OCI-M1 (cell line): ENCODE measurements at regions not wholly inside any gene's neighbourhood (a gene's known extent, or its start where the extent isn't known, plus 50 kb on each side); places are given as distances from the start of the nearest gene placed in this dataset.
A peak's percentile ranks its signal among the peaks of the same experiment; 100 is the strongest.

ENCODE experiments used
- DNase-seq: peaks from one replicate; lab custom pipeline; 2025; lab: John Stamatoyannopoulos, UW

DNA sequence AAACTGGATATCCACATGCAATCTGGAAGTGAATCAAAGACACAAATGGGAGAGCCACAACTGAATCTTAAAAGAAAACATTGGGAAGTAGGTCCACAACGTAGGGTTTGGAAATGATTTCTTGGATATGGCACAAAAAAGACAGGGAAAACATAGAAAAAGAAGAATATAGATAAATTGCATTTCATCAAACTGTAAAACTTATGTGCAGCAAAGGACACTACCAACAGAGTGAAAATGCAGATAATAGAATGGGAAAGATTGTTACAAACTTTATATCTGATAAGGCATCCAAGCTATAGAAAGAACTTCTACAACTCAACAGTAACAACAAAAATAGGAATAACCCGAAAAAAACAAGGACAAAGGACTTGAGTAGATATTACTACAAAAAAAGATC is 89.6 kb downstream of the ZNF280B start:
- no peak for DNase-seq

DNA sequence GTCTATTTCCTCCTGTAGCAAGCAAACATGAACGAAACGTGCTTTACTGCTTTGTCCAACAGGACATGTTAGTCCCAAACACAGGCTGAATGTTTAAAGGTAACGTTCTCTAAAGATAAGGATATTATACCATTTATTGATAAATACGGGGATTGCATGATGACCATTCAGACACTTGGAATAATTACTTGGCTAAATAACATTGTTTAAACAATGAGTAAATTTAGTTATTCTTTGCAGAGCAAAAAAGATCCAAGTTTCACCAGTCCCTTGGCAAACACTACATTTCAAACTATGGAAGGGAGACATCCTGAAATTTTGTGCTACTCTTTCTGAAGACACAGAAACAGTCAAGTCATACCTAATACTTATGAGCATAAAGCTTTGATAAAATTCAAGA is 88.0 kb downstream of the ZNF280B start:
- DNase-seq = no peak

GRCh38 chr22:22421392-22421791 is 87.2 kb downstream of the ZNF280B start:
- no peak for DNase-seq

- peak; percentile 87 for DNase-seq
Measured at GRCh38 chr22:22422629-22423112, 85.9 kb downstream of the ZNF280B start.

DNA sequence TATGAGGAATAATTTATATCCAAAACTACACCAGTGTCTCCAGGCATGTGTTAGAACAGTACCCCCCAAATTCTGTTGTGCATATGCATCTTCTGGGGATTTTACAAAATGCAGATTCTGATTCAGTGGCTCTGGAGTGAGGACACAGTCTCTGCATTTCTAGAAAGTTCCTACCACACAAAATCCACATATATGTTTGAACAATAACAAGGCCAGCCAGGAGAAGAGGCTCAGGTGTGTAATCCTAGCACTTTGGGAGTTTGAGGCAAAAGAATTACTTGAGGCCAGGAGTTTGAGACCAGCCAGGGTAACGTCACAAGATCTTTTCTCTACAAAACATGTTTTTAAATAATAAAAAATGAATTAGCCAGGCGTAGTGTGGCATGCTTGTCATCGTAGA is 84.9 kb downstream of the ZNF280B start:
- DNase-seq = no peak

GRCh38 chr22:22424210-22424800 is 84.2 kb downstream of the ZNF280B start:
- DNase-seq = no peak

DNA sequence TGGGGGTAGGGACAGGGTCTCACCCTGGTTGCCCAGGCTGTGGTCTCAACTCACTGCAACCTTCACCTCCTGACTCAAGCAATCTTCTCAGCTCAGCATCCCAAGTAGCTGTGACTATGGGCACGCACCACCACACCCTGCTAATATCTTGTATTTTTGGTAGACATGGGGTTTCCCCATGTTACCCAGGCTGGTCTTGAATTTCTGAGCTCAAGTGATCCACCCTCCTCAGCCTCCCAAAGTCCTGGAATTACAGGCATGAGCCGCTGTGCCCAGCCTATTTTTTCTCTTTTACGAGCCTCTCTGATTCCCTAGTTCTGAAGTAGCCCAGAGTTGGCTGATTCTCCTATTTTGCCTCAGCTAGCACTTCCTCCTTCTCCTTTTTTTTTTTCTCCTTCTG is 83.6 kb downstream of the ZNF280B start:
- DNase-seq = no peak

DNA sequence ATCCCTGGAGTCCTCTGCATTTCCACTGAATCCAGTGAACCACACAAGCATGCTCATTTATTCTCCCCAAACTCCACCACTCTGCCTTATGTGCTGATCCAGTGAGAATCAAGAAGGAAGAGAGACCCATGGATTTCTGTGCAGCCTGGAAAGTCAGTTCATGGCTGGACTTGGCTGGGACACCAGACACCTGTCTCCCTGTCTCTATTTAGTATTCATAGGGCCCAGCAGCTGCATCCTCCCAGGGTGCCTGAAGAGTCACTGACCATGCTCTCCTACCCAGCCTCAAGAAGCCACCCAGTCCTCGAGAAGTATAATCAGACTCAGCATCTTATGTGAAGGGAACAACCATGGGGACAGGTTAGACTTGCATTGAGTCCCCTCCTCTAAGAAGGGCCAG is 83.2 kb downstream of the ZNF280B start:
- no peak for DNase-seq

GRCh38 chr22:22425783-22426624 is 82.5 kb downstream of the ZNF280B start:
- no peak for DNase-seq

GRCh38 chr22:22427542-22428065 is 80.9 kb downstream of the ZNF280B start:
- DNase-seq = no peak

DNA sequence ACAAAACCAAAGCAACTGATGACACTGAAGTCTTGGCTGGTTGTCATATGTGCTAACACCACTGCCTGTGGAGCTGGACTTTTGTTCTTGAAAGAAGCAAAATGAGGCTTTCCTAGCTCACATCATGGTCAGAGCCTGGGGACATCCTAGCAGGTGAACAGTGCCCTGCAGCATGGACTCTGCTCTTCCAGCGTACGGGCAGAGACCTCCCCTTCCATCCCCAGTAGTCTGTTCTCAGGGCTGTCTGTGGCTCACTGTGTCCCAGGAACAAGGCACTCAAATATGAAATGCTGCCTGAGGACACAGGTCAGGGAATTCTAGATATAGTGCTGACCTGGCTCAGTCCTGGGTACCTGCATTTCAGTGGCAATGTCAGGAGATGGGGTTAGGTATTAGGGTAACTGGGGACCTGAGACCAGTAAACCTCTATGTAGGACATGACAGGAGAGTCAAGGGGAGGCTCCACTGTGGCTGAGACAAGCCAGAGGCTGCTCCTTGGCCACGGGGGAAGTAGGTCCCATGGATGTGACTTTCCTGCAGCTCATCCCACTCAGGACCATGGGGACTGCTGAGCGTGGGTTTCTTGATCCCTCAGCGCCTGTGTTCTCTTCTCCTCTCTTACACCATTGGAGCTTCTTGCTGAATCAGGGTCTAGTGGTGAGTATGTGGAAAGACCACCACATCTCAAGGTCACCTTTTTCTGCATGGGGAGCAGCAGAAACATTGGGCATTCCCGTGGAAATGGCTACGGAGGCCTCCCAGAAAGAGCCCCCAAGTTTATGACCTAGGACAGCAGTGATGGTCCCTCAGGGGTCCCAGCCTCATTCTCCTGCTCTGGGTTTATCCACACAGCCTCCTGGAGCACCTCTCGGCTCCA is 80.1 kb downstream of the ZNF280B start:
- no peak for DNase-seq

DNA sequence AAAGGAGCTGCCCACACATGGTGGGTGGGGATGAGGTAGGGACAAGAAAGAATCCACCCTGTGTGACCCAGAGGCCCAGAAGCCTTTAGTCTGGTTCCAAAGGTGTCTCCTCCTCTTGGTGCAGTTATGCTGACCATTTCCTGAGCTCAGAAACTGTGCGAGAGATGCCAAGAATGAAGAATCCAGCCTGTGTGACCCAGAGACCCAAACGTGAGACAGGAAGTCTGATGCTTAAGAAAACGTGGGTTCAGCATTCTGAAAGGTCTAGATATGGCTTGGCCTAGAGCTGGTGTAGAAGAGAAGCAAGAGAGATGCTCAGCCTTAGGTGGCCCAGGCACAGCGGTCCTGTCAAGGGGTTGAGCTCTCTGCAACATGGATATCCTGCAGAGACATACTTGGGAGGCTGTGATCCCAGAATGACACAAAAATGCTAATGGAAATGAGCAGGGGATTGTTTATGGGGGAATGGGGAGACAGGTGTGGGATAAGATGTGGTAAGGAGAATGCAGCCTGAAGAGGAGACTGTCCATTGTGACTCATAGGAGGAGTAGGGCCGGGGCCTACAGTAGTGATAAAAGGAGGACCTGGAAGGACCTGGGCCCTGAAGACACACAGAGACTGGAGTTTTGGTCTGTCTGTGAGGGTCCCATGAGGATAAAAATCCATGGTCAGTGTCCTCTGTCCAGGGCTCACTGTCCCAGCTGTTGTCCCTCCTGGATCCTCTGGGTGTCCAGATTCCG is 79.0 kb downstream of the ZNF280B start:
- DNase-seq = no peak

DNA sequence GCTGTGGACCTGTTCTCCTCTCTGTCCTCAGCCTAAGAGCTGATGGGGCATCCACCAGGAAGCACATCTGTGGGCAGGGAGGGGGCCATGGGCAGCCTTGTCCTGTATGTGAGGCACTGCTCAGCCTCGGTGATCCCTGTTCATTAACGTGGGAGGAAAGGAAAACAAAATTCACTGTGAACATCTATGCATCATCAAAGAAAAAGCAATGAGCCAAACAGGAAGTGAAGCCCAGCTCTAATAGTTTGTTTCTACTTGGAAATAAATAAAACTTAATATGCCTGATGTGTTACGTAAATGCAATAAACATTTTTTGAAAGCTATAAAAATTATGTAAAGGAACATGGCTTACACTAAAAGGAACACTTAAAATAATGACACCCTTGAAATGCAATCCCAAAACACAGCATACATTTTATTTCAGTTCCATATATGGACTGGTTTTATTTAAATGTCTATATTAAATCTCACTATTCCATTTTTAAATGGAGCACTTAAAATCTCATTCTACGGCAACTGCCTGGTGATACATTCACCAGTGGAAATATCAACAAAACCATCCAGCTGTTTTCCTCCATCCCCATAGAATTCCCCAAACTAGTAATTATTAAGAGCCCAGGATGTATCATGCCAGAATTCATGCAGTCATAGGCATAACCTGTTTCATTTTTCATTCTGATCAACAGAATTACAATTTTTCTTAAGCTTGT is 78.3 kb downstream of the ZNF280B start:
- DNase-seq = no peak

DNA sequence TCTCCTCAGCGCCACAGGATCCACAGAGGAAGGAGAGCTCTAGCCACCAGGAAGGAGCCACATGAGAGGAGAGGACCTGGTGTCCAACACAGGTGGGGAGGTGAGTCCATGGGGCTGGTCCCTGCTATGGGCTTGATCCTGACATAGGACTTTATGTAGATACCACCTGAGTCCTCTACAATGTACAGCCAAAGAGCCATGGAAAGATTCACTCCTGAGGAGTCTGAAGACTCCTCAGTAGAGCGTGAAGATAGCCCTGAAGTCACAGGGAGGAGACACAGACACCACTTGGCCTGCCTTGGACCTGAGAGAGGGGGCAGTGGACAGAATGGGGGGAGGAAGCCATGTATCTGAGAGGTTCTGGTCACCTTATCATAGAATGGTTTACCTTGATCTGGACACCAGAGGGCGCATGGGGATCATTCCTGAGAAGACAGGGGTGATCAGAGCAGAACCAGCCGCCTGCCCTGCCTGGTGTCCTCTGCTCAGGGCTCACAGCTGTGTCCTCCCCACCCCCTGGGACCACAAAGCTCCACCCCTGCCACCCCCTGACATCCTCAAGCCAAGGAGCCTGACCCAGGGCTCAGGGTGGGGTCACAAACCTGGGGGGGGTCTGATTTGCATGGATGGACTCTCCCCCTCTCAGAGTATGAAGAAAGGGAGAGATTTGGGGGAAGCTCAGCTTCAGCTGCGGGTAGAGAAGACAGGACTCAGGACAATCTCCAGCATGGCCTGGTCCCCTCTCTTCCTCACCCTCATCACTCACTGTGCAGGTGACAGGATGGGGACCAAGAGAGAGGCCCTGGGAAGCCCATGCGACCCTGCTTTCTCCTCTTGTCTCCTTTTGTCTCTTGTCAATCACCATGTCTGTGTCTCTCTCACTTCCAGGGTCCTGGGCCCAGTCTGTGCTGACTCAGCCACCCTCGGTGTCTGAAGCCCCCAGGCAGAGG is 77.0 kb downstream of the ZNF280B start:
- peak; percentile 86 for DNase-seq

DNA sequence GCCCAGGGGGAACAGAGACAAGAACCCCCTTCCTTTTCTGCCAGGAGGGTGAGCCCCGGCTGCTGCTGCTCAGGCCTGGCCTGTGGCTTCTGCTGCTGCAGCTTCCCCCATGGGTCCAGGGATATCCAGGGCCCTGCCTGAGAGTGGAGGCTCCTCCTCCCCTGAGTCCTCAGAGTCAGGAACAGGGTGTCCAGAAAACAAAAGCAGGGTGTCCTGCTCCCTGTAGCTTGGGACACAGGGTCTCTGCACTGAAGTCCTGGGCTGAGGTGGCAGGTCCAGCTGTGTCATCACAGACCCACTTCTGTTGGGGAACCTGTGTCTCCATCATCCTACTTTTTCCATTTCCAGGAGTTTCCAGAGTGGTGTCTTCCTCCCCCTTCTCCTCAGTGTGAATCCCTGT is 76.1 kb downstream of the ZNF280B start:
- no peak for DNase-seq

GRCh38 chr22:22432937-22433336 is 75.6 kb downstream of the ZNF280B start:
- no peak for DNase-seq

GRCh38 chr22:22433770-22434169 is 74.8 kb downstream of the ZNF280B start:
- no peak for DNase-seq
